ENCODE measurements at regions not wholly inside any gene's neighbourhood (a gene's known extent, or its start where the extent isn't known, plus 50 kb on each side); places are given as distances from the start of the nearest gene placed in this dataset.

DNA sequence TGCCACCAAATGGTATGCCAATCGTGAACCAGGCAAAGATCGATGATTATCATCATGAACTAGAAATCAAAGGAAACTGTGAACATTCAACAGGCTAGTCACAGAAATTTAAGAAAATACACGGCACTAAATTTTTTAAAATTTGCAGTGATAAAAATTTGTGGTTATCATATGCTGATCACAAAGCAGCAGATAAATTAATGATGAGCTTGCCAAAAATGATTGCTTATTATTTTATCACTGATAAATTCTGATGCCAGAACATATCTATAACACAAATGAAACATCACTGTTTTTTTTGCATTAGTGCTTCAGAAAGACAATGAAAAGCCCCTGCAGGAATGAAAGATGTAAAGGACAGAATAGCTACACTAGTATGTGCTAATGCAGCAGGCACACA lies 1413.2 kb upstream of the MAP3K7 start:
- H3K9ac ChIP-seq (ENCODE audit: low read length): no peak overlapping the region
- H3K36me3 ChIP-seq (ENCODE audit: insufficient read depth, low read length): no peaks in the 10 kb centered on the region
- no peaks in the 10 kb centered on the region for H4K20me1 ChIP-seq (ENCODE audit: insufficient read depth)
- H3K27ac ChIP-seq (ENCODE audit: low read length): no peak overlapping the region
- H3F3A ChIP-seq (ENCODE audit: insufficient read depth, low read length, poor library complexity, severe bottlenecking): no peaks in the 10 kb centered on the region
- H3K27me3 ChIP-seq (ENCODE audit: insufficient read depth, low read depth, low read length): no peaks in the 10 kb centered on the region
- TF ChIP-seq MXI1 (conservative IDR thresholded peaks at IDR 0.05; ENCODE audit: poor library complexity, severe bottlenecking) (no peak), SMC3 (conservative IDR thresholded peaks at IDR 0.05; ENCODE audit: poor library complexity) (no peak), RAD21 (conservative IDR thresholded peaks at IDR 0.05) (no peak), EZH2 (IDR thresholded peaks at IDR 0.05; ENCODE audit: borderline replicate concordance, insufficient read depth, low read length, poor library complexity, severe bottlenecking) (no peak), TAF1 (IDR thresholded peaks at IDR 0.05; ENCODE audit: low read depth) (no peak), POLR2AphosphoS5 (IDR thresholded peaks at IDR 0.05) (no peak), EP300 (conservative IDR thresholded peaks at IDR 0.05; ENCODE audit: poor library complexity, severe bottlenecking) (no peak)
- TF ChIP-seq, protein P1, sequence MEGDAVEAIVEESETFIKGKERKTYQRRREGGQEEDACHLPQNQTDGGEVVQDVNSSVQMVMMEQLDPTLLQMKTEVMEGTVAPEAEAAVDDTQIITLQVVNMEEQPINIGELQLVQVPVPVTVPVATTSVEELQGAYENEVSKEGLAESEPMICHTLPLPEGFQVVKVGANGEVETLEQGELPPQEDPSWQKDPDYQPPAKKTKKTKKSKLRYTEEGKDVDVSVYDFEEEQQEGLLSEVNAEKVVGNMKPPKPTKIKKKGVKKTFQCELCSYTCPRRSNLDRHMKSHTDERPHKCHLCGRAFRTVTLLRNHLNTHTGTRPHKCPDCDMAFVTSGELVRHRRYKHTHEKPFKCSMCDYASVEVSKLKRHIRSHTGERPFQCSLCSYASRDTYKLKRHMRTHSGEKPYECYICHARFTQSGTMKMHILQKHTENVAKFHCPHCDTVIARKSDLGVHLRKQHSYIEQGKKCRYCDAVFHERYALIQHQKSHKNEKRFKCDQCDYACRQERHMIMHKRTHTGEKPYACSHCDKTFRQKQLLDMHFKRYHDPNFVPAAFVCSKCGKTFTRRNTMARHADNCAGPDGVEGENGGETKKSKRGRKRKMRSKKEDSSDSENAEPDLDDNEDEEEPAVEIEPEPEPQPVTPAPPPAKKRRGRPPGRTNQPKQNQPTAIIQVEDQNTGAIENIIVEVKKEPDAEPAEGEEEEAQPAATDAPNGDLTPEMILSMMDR (IDR thresholded peaks at IDR 0.05; ENCODE audit: poor library complexity, severe bottlenecking): no peak
- TF ChIP-seq, protein P2, sequence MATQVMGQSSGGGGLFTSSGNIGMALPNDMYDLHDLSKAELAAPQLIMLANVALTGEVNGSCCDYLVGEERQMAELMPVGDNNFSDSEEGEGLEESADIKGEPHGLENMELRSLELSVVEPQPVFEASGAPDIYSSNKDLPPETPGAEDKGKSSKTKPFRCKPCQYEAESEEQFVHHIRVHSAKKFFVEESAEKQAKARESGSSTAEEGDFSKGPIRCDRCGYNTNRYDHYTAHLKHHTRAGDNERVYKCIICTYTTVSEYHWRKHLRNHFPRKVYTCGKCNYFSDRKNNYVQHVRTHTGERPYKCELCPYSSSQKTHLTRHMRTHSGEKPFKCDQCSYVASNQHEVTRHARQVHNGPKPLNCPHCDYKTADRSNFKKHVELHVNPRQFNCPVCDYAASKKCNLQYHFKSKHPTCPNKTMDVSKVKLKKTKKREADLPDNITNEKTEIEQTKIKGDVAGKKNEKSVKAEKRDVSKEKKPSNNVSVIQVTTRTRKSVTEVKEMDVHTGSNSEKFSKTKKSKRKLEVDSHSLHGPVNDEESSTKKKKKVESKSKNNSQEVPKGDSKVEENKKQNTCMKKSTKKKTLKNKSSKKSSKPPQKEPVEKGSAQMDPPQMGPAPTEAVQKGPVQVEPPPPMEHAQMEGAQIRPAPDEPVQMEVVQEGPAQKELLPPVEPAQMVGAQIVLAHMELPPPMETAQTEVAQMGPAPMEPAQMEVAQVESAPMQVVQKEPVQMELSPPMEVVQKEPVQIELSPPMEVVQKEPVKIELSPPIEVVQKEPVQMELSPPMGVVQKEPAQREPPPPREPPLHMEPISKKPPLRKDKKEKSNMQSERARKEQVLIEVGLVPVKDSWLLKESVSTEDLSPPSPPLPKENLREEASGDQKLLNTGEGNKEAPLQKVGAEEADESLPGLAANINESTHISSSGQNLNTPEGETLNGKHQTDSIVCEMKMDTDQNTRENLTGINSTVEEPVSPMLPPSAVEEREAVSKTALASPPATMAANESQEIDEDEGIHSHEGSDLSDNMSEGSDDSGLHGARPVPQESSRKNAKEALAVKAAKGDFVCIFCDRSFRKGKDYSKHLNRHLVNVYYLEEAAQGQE (IDR thresholded peaks at IDR 0.05; ENCODE audit: borderline replicate concordance): no peak
- no peak overlapping the region for H2AFZ ChIP-seq (ENCODE audit: low read depth, low read length)
- no peak overlapping the region for H3K4me2 ChIP-seq (ENCODE audit: low read length)
- no peak overlapping the region for H3K4me3 ChIP-seq (ENCODE audit: low read length)
- H3K9me2 ChIP-seq (ENCODE audit: insufficient read depth, low read length): no peaks in the 10 kb centered on the region
- no peaks in the 10 kb centered on the region for H3K79me2 ChIP-seq (replicated peaks; ENCODE audit: insufficient read depth, low read length)
- no peaks in the 10 kb centered on the region for H3K9me3 ChIP-seq (ENCODE audit: low read length)

DNA sequence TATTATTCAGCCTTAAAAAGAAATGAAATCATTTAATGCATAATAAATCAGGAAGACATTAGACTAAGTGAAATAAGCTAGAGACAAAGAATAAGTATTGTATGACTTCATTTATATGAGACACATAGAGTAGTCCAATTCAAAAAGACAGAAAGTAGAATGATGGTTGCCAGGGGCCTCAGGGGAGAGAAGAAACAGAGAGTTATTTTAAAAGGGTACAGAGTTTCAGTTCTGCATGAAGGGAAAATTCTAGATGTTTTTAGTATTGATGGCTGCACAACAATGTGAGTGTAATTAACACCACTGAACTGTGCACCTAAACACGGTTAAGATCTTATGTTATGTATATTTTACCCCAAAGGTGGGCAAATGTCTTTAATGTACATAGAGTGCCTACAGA lies 1407.9 kb upstream of the MAP3K7 start:
- no peaks in the 10 kb centered on the region for H3K36me3 ChIP-seq (ENCODE audit: insufficient read depth, low read length)
- no peak overlapping the region for H3K4me2 ChIP-seq (ENCODE audit: low read length)
- H3K9ac ChIP-seq (ENCODE audit: low read length): no peak overlapping the region
- no peak overlapping the region for H3K27ac ChIP-seq (ENCODE audit: low read length)
- H3K27me3 ChIP-seq (ENCODE audit: insufficient read depth, low read depth, low read length): no peaks in the 10 kb centered on the region
- no peaks in the 10 kb centered on the region for H3K9me2 ChIP-seq (ENCODE audit: insufficient read depth, low read length)
- H3K79me2 ChIP-seq (replicated peaks; ENCODE audit: insufficient read depth, low read length): no peaks in the 10 kb centered on the region
- no peak overlapping the region for H3K4me3 ChIP-seq (ENCODE audit: low read length)
- H3K9me3 ChIP-seq (ENCODE audit: low read length): no peaks in the 10 kb centered on the region
- H4K20me1 ChIP-seq (ENCODE audit: insufficient read depth): no peaks in the 10 kb centered on the region
- no peak overlapping the region for H2AFZ ChIP-seq (ENCODE audit: low read depth, low read length)
- TF ChIP-seq TAF1 (IDR thresholded peaks at IDR 0.05; ENCODE audit: low read depth) (no peak), POLR2AphosphoS5 (IDR thresholded peaks at IDR 0.05) (no peak), EZH2 (IDR thresholded peaks at IDR 0.05; ENCODE audit: borderline replicate concordance, insufficient read depth, low read length, poor library complexity, severe bottlenecking) (no peak), RAD21 (conservative IDR thresholded peaks at IDR 0.05) (no peak), EP300 (conservative IDR thresholded peaks at IDR 0.05; ENCODE audit: poor library complexity, severe bottlenecking) (no peak), MXI1 (conservative IDR thresholded peaks at IDR 0.05; ENCODE audit: poor library complexity, severe bottlenecking) (no peak), SMC3 (conservative IDR thresholded peaks at IDR 0.05; ENCODE audit: poor library complexity) (no peak)
- TF ChIP-seq, protein P1 (IDR thresholded peaks at IDR 0.05; ENCODE audit: poor library complexity, severe bottlenecking): no peak
- TF ChIP-seq, protein P2 (IDR thresholded peaks at IDR 0.05; ENCODE audit: borderline replicate concordance): no peak
- H3F3A ChIP-seq (ENCODE audit: insufficient read depth, low read length, poor library complexity, severe bottlenecking): no peaks in the 10 kb centered on the region
